ENCODE measurements at regions not wholly inside any gene's neighbourhood (a gene's known extent, or its start where the extent isn't known, plus 50 kb on each side); places are given as distances from the start of the nearest gene placed in this dataset.

- no peak for DNase-seq
- Histone ChIP-seq H3K4me3 (ENCODE audit: low read length) (no peak overlapping the region), H3K4me1 (ENCODE audit: control insufficient read depth, insufficient read depth, low read length) (peaks cover 9% of the 10 kb centered on the region), H3K36me3 (ENCODE audit: control insufficient read depth, insufficient read depth, low read length) (no peaks in the 10 kb centered on the region), H3K9me3 (replicated peaks; ENCODE audit: control insufficient read depth, low read depth, low read length) (no peaks in the 10 kb centered on the region), H3K27ac (ENCODE audit: low read length) (no peak overlapping the region), H3K27me3 (ENCODE audit: control insufficient read depth, insufficient read depth, low read length) (no peaks in the 10 kb centered on the region)
- no CpG with 5 or more reads among the region's 2 CpGs for WGBS (ENCODE audit: insufficient coverage)
Observed at GRCh38 chr1:82840192-82840591, 1039.5 kb downstream of the ADGRL2 start.

- no peak overlapping the region for H3K27ac ChIP-seq (ENCODE audit: low read length)
- peak; percentile 39 for DNase-seq
Observed at GRCh38 chr1:82837766-82838465, 1037.2 kb downstream of the ADGRL2 start.

GRCh38 chr1:82836973-82837680, 1036.4 kb downstream of the ADGRL2 start:
- Histone ChIP-seq H3K4me3 (ENCODE audit: low read length) (no peak overlapping the region), H3K4me1 (ENCODE audit: control insufficient read depth, insufficient read depth, low read length) (peaks cover 8% of the 10 kb centered on the region), H3K27me3 (ENCODE audit: control insufficient read depth, insufficient read depth, low read length) (no peaks in the 10 kb centered on the region), H3K27ac (ENCODE audit: low read length) (peak overlapping the region; percentile 74), H3K9me3 (replicated peaks; ENCODE audit: control insufficient read depth, low read depth, low read length) (peaks cover 3% of the 10 kb centered on the region), H3K36me3 (ENCODE audit: control insufficient read depth, insufficient read depth, low read length) (no peaks in the 10 kb centered on the region)
- WGBS (ENCODE audit: insufficient coverage), result no CpG with 5 or more reads among the region's 4 CpGs
- peak; percentile 56 for DNase-seq

More at GRCh38 chr1:82837766-82838465, 1037.2 kb downstream of the ADGRL2 start:
- WGBS (ENCODE audit: insufficient coverage), result no CpG with 5 or more reads among the region's 6 CpGs
- Histone ChIP-seq H3K36me3 (ENCODE audit: control insufficient read depth, insufficient read depth, low read length) (no peaks in the 10 kb centered on the region), H3K4me1 (ENCODE audit: control insufficient read depth, insufficient read depth, low read length) (peaks cover 8% of the 10 kb centered on the region), H3K4me3 (ENCODE audit: low read length) (no peak overlapping the region), H3K27me3 (ENCODE audit: control insufficient read depth, insufficient read depth, low read length) (no peaks in the 10 kb centered on the region), H3K9me3 (replicated peaks; ENCODE audit: control insufficient read depth, low read depth, low read length) (peaks cover under 1% of the 10 kb centered on the region)

GRCh38 chr1:82836213-82836972, 1035.7 kb downstream of the ADGRL2 start:
- peaks cover 3% of the 10 kb centered on the region for H3K9me3 ChIP-seq (replicated peaks; ENCODE audit: control insufficient read depth, low read depth, low read length)
- DNase-seq, result peak; percentile 97
- H3K4me1 ChIP-seq (ENCODE audit: control insufficient read depth, insufficient read depth, low read length), result peaks cover 8% of the 10 kb centered on the region
- H3K4me3 ChIP-seq (ENCODE audit: low read length), result no peak overlapping the region
- H3K27me3 ChIP-seq (ENCODE audit: control insufficient read depth, insufficient read depth, low read length), result no peaks in the 10 kb centered on the region
- H3K27ac ChIP-seq (ENCODE audit: low read length), result peak overlapping the region; percentile 74
- no peaks in the 10 kb centered on the region for H3K36me3 ChIP-seq (ENCODE audit: control insufficient read depth, insufficient read depth, low read length)
- WGBS (ENCODE audit: insufficient coverage), result 56% methylated on average over 2 of the region's 7 CpGs

- 89% methylated on average over 3 of the region's 6 CpGs for WGBS (ENCODE audit: insufficient coverage)
- DNase-seq, result no peak
- Histone ChIP-seq H3K36me3 (ENCODE audit: control insufficient read depth, insufficient read depth, low read length) (no peaks in the 10 kb centered on the region), H3K4me1 (ENCODE audit: control insufficient read depth, insufficient read depth, low read length) (no peaks in the 10 kb centered on the region), H3K9me3 (replicated peaks; ENCODE audit: control insufficient read depth, low read depth, low read length) (peaks cover 3% of the 10 kb centered on the region), H3K27ac (ENCODE audit: low read length) (no peak overlapping the region), H3K4me3 (ENCODE audit: low read length) (no peak overlapping the region), H3K27me3 (ENCODE audit: control insufficient read depth, insufficient read depth, low read length) (no peaks in the 10 kb centered on the region)
Observed at GRCh38 chr1:82830690-82831380, 1030.1 kb downstream of the ADGRL2 start.

GRCh38 chr1:82829527-82829926, 1028.8 kb downstream of the ADGRL2 start:
- H3K27ac ChIP-seq (ENCODE audit: low read length), result no peak overlapping the region
- no peak for DNase-seq
- H3K36me3 ChIP-seq (ENCODE audit: control insufficient read depth, insufficient read depth, low read length), result no peaks in the 10 kb centered on the region
- peaks cover 3% of the 10 kb centered on the region for H3K9me3 ChIP-seq (replicated peaks; ENCODE audit: control insufficient read depth, low read depth, low read length)
- WGBS (ENCODE audit: insufficient coverage), result no CpG with 5 or more reads among the region's 1 CpG
- H3K4me1 ChIP-seq (ENCODE audit: control insufficient read depth, insufficient read depth, low read length), result no peaks in the 10 kb centered on the region
- no peaks in the 10 kb centered on the region for H3K27me3 ChIP-seq (ENCODE audit: control insufficient read depth, insufficient read depth, low read length)
- H3K4me3 ChIP-seq (ENCODE audit: low read length), result no peak overlapping the region

- no CpG with 5 or more reads among the region's 3 CpGs for WGBS (ENCODE audit: insufficient coverage)
- no peak overlapping the region for H3K4me3 ChIP-seq (ENCODE audit: low read length)
- no peak for DNase-seq
- H3K36me3 ChIP-seq (ENCODE audit: control insufficient read depth, insufficient read depth, low read length), result no peaks in the 10 kb centered on the region
- H3K27ac ChIP-seq (ENCODE audit: low read length), result no peak overlapping the region
- no peaks in the 10 kb centered on the region for H3K27me3 ChIP-seq (ENCODE audit: control insufficient read depth, insufficient read depth, low read length)
- H3K4me1 ChIP-seq (ENCODE audit: control insufficient read depth, insufficient read depth, low read length), result no peaks in the 10 kb centered on the region
- H3K9me3 ChIP-seq (replicated peaks; ENCODE audit: control insufficient read depth, low read depth, low read length), result no peaks in the 10 kb centered on the region
Observed at GRCh38 chr1:82823876-82824275, 1023.1 kb downstream of the ADGRL2 start.

- no peaks in the 10 kb centered on the region for H3K36me3 ChIP-seq (ENCODE audit: control insufficient read depth, insufficient read depth, low read length)
- H3K9me3 ChIP-seq (replicated peaks; ENCODE audit: control insufficient read depth, low read depth, low read length), result no peaks in the 10 kb centered on the region
- H3K27me3 ChIP-seq (ENCODE audit: control insufficient read depth, insufficient read depth, low read length), result no peaks in the 10 kb centered on the region
- H3K4me1 ChIP-seq (ENCODE audit: control insufficient read depth, insufficient read depth, low read length), result no peaks in the 10 kb centered on the region
- WGBS (ENCODE audit: insufficient coverage), result no CpG with 5 or more reads among the region's 3 CpGs
- H3K4me3 ChIP-seq (ENCODE audit: low read length), result no peak overlapping the region
- no peak for DNase-seq
- H3K27ac ChIP-seq (ENCODE audit: low read length), result no peak overlapping the region
Observed at GRCh38 chr1:82820816-82821215, 1020.1 kb downstream of the ADGRL2 start.

- H3K4me3 ChIP-seq (ENCODE audit: low read length), result no peak overlapping the region
- no peak overlapping the region for H3K27ac ChIP-seq (ENCODE audit: low read length)
- H3K27me3 ChIP-seq (ENCODE audit: control insufficient read depth, insufficient read depth, low read length), result no peaks in the 10 kb centered on the region
- no peaks in the 10 kb centered on the region for H3K9me3 ChIP-seq (replicated peaks; ENCODE audit: control insufficient read depth, low read depth, low read length)
- H3K4me1 ChIP-seq (ENCODE audit: control insufficient read depth, insufficient read depth, low read length), result no peaks in the 10 kb centered on the region
- H3K36me3 ChIP-seq (ENCODE audit: control insufficient read depth, insufficient read depth, low read length), result no peaks in the 10 kb centered on the region
- DNase-seq, result no peak
- WGBS (ENCODE audit: insufficient coverage), result no CpG with 5 or more reads among the region's 1 CpG
Observed at GRCh38 chr1:82819234-82819633, 1018.5 kb downstream of the ADGRL2 start.

- Histone ChIP-seq H3K4me3 (ENCODE audit: low read length) (no peak overlapping the region), H3K27ac (ENCODE audit: low read length) (no peak overlapping the region), H3K4me1 (ENCODE audit: control insufficient read depth, insufficient read depth, low read length) (no peaks in the 10 kb centered on the region), H3K27me3 (ENCODE audit: control insufficient read depth, insufficient read depth, low read length) (no peaks in the 10 kb centered on the region), H3K36me3 (ENCODE audit: control insufficient read depth, insufficient read depth, low read length) (no peaks in the 10 kb centered on the region), H3K9me3 (replicated peaks; ENCODE audit: control insufficient read depth, low read depth, low read length) (no peaks in the 10 kb centered on the region)
- WGBS (ENCODE audit: insufficient coverage), result no CpG with 5 or more reads among the region's 1 CpG
- DNase-seq, result no peak
Observed at GRCh38 chr1:82818586-82818985, 1017.9 kb downstream of the ADGRL2 start.

Data from muscle of leg (tissue), 3 donors.